ENCODE measurements at regions not wholly inside any gene's neighbourhood (a gene's known extent, or its start where the extent isn't known, plus 50 kb on each side); places are given as distances from the start of the nearest gene placed in this dataset.

- TF ChIP-seq RBM22 (IDR thresholded peaks at IDR 0.05; ENCODE audit: low read depth, low read length, poor library complexity, severe bottlenecking) (no peak), SMARCC2 (IDR thresholded peaks at IDR 0.05; ENCODE audit: low read depth) (no peak), TCF7 (IDR thresholded peaks at IDR 0.05; ENCODE audit: borderline replicate concordance) (no peak), ZZZ3 (IDR thresholded peaks at IDR 0.05) (no peak), NR1H2 (CRISPR knock-in tag; IDR thresholded peaks at IDR 0.05) (no peak), POLR2A (conservative IDR thresholded peaks at IDR 0.05) (no peak), USF2 (CRISPR knock-in tag; IDR thresholded peaks at IDR 0.05) (no peak), ZEB2 (IDR thresholded peaks at IDR 0.05) (no peak)
Measured at GRCh38 chr5:124203303-124203702, 543.1 kb downstream of the ZNF608 start.

Measured in K562 (cell line).